ENCODE measurements at regions not wholly inside any gene's neighbourhood (a gene's known extent, or its start where the extent isn't known, plus 50 kb on each side); places are given as distances from the start of the nearest gene placed in this dataset.

DNA sequence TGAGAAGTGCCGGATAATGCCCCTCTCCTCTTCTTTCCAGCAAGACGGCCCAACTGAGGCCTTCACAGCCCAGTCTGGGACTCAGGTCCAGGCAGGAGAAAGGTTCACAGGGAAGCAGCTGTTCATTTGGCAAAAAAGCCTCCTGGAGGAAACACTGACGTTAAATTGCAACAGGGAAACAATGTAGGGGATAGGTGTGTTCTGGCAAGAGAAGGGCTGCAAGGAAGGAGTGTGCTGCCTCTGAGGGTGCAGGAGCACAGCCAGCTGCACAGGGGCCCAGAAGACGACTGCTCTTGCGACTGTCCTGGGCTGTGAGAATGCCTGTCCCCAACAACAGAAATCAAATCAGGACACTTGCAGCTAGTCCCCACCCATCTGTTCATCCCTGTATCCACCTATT, 70.6 kb upstream of the PMEPA1 start:
- H4K5ac ChIP-seq (ENCODE audit: insufficient read length, low read depth, low read length) = no peak overlapping the region
- no peaks in the 10 kb centered on the region for H3K27me3 ChIP-seq (ENCODE audit: insufficient read depth, low read length)
- H3K27ac ChIP-seq (ENCODE audit: insufficient read length, low read depth, low read length) = no peak overlapping the region
- no peaks in the 10 kb centered on the region for H4K20me1 ChIP-seq (ENCODE audit: control insufficient read depth, insufficient read depth, insufficient read length)
- no peak overlapping the region for H3K4ac ChIP-seq (ENCODE audit: low read depth, low read length)
- H3K79me1 ChIP-seq (ENCODE audit: insufficient read depth, low read depth, low read length, poor library complexity, severe bottlenecking) = no peaks in the 10 kb centered on the region
- no peak overlapping the region for H3K4me2 ChIP-seq (ENCODE audit: insufficient read depth, insufficient read length, low read length)
- no peaks in the 10 kb centered on the region for H3K23me2 ChIP-seq (ENCODE audit: insufficient read length, low read depth, low read length, poor library complexity, severe bottlenecking)
- H3T11ph ChIP-seq (ENCODE audit: low read length) = no peak overlapping the region
- DNase-seq = no peak
- Mint-ChIP-seq H3K4me1 (peaks cover 13 to 16% of the 10 kb centered on the region in 2 experiments), H3K4me3 (no peak overlapping the region), H3K36me3 (ENCODE audit: insufficient read depth in 1 of 3, low read depth in 3 of 3) (no peaks in the 10 kb centered on the region), H3K27ac (no peak overlapping the region), H3K9me3 (no peaks in the 10 kb centered on the region), H3K27me3 (ENCODE audit: low read depth) (peaks cover 4% of the 10 kb centered on the region)
- no peak overlapping the region for H4K8ac ChIP-seq (replicated peaks; ENCODE audit: insufficient read length, low read depth, low read length)
- TF ChIP-seq, protein P1, sequence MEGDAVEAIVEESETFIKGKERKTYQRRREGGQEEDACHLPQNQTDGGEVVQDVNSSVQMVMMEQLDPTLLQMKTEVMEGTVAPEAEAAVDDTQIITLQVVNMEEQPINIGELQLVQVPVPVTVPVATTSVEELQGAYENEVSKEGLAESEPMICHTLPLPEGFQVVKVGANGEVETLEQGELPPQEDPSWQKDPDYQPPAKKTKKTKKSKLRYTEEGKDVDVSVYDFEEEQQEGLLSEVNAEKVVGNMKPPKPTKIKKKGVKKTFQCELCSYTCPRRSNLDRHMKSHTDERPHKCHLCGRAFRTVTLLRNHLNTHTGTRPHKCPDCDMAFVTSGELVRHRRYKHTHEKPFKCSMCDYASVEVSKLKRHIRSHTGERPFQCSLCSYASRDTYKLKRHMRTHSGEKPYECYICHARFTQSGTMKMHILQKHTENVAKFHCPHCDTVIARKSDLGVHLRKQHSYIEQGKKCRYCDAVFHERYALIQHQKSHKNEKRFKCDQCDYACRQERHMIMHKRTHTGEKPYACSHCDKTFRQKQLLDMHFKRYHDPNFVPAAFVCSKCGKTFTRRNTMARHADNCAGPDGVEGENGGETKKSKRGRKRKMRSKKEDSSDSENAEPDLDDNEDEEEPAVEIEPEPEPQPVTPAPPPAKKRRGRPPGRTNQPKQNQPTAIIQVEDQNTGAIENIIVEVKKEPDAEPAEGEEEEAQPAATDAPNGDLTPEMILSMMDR (conservative IDR thresholded peaks at IDR 0.05) = no peak
- no peaks in the 10 kb centered on the region for H3K4me1 ChIP-seq (ENCODE audit: insufficient read depth, low read length)
- no peak overlapping the region for H2BK120ac ChIP-seq (ENCODE audit: low read depth, low read length, poor library complexity, severe bottlenecking)
- H3K9ac ChIP-seq (ENCODE audit: extremely low read depth, insufficient read length, low read length) = no peak overlapping the region
- no peak overlapping the region for H4K91ac ChIP-seq (ENCODE audit: insufficient read length, low read depth, low read length)
- no peak overlapping the region for H3K14ac ChIP-seq (ENCODE audit: insufficient read depth, low read length)
- WGBS (ENCODE audit: extremely low coverage, insufficient read length, low lambda C conversion rate) = no CpG with 5 or more reads among the region's 5 CpGs
- H2BK12ac ChIP-seq (ENCODE audit: insufficient read length, low read depth, low read length) = no peak overlapping the region
- no peak overlapping the region for H3K56ac ChIP-seq (ENCODE audit: insufficient read length, low read depth, low read length)
- no peak overlapping the region for H3K23ac ChIP-seq (ENCODE audit: insufficient read length, low read depth, low read length)
- no peak overlapping the region for H2AK5ac ChIP-seq (ENCODE audit: insufficient read length, low read length)
- no peak overlapping the region for H2BK20ac ChIP-seq (ENCODE audit: low read depth, low read length, poor library complexity, severe bottlenecking)
- no peak overlapping the region for H2BK15ac ChIP-seq (ENCODE audit: low read depth, low read length)
- no peaks in the 10 kb centered on the region for H3K79me2 ChIP-seq (ENCODE audit: insufficient read depth, low read length)
- no peak overlapping the region for H2BK5ac ChIP-seq (ENCODE audit: insufficient read length, low read length)
- no peak overlapping the region for H3K18ac ChIP-seq (ENCODE audit: insufficient read length, low read depth, low read length)
- no peak overlapping the region for H2AFZ ChIP-seq (ENCODE audit: low read length)
- no peaks in the 10 kb centered on the region for H3K9me3 ChIP-seq (ENCODE audit: control insufficient read depth, low read depth, low read length)
